Ishikawa (cell line): ENCODE measurements at regions not wholly inside any gene's neighbourhood (a gene's known extent, or its start where the extent isn't known, plus 50 kb on each side); places are given as distances from the start of the nearest gene placed in this dataset.

Experiments
- CREB1 ChIP-seq: IDR thresholded peaks from 2 replicates; pipeline ENCODE4 v1.6.1; 2012; ENCODE audit warnings: low read depth
- EP300 ChIP-seq: IDR thresholded peaks from 2 replicates; pipeline ENCODE4 v1.6.1; 2012; ENCODE audit warnings: borderline replicate concordance
- FOXM1 ChIP-seq: IDR thresholded peaks from 2 replicates; pipeline ENCODE4 v1.6.1; 2012; ENCODE audit warnings: low read depth, borderline replicate concordance
- MAX ChIP-seq: IDR thresholded peaks from 2 replicates; pipeline ENCODE4 v1.6.1; 2012
- RAD21 ChIP-seq: IDR thresholded peaks from 2 replicates; pipeline ENCODE4 v1.6.1; 2012; ENCODE audit warnings: low read depth
- REST ChIP-seq: IDR thresholded peaks from 2 replicates; pipeline ENCODE4 v1.6.1; 2012; ENCODE audit warnings: low read depth, mild to moderate bottlenecking
- TAF1 ChIP-seq: IDR thresholded peaks from 2 replicates; pipeline ENCODE4 v1.6.1; 2012; ENCODE audit warnings: low read depth, mild to moderate bottlenecking
- TEAD4 ChIP-seq: IDR thresholded peaks from 2 replicates; pipeline ENCODE4 v1.6.1; 2012
- USF1 ChIP-seq: IDR thresholded peaks from 2 replicates; pipeline ENCODE4 v1.6.1; 2012
- YY1 ChIP-seq: IDR thresholded peaks from 2 replicates; pipeline ENCODE4 v1.6.1; 2012; ENCODE audit warnings: low read depth
- ZBTB7A ChIP-seq: IDR thresholded peaks from 2 replicates; pipeline ENCODE4 v1.6.1; 2012; ENCODE audit warnings: low read depth

- TF ChIP-seq TEAD4, result no peak
- TF ChIP-seq USF1, result no peak
- no peak for TF ChIP-seq REST
- TF ChIP-seq EP300, result no peak
- no peak for TF ChIP-seq YY1
- TF ChIP-seq MAX, result no peak
- TF ChIP-seq ZBTB7A, result no peak
- TF ChIP-seq FOXM1, result no peak
- TF ChIP-seq CREB1, result no peak
- no peak for TF ChIP-seq RAD21
- no peak for TF ChIP-seq TAF1
Measured at GRCh38 chr6:156016186-156016976, 560.7 kb upstream of the NOX3 start.
